ENCODE measurements at regions not wholly inside any gene's neighbourhood (a gene's known extent, or its start where the extent isn't known, plus 50 kb on each side); places are given as distances from the start of the nearest gene placed in this dataset.

GRCh38 chr9:18149471-18150011 is 324.4 kb upstream of the ADAMTSL1 start:
- TF ChIP-seq CTCF (IDR thresholded peaks at IDR 0.05; ENCODE audit: low read depth, low read length, poor library complexity, severe bottlenecking) (no peak), EZH2phosphoT487 (IDR thresholded peaks at IDR 0.05; ENCODE audit: borderline replicate concordance, low read length) (no peak)

Data from DOHH2 (cell line).